ENCODE measurements at regions not wholly inside any gene's neighbourhood (a gene's known extent, or its start where the extent isn't known, plus 50 kb on each side); places are given as distances from the start of the nearest gene placed in this dataset.

GRCh38 chr4:112852601-112853000 lies 196.9 kb upstream of the ANK2 start:
- FAIRE-seq, result no peak

GRCh38 chr4:112853662-112854256 lies 195.7 kb upstream of the ANK2 start:
- FAIRE-seq, result peak; percentile 73

- FAIRE-seq, result no peak
These were observed 195.0 kb upstream of the ANK2 start for GRCh38 chr4:112854420-112854819.

GRCh38 chr4:112855058-112855457 lies 194.4 kb upstream of the ANK2 start:
- FAIRE-seq, result no peak

GRCh38 chr4:112857461-112857860 lies 192.0 kb upstream of the ANK2 start:
- no peak for FAIRE-seq

GRCh38 chr4:112858751-112859150 lies 190.7 kb upstream of the ANK2 start:
- no peak for FAIRE-seq

- FAIRE-seq, result no peak
These were observed 189.8 kb upstream of the ANK2 start for GRCh38 chr4:112859456-112860184.

GRCh38 chr4:112860830-112861690 lies 188.4 kb upstream of the ANK2 start:
- no peak for FAIRE-seq

- FAIRE-seq, result no peak
These were observed 187.5 kb upstream of the ANK2 start for GRCh38 chr4:112861691-112862674.

- no peak for FAIRE-seq
These were observed 184.0 kb upstream of the ANK2 start for GRCh38 chr4:112865443-112865842.

GRCh38 chr4:112876316-112876715 lies 173.1 kb upstream of the ANK2 start:
- no peak for FAIRE-seq

- FAIRE-seq, result no peak
These were observed 167.6 kb upstream of the ANK2 start for GRCh38 chr4:112881842-112882241.

- no peak for FAIRE-seq
These were observed 167.2 kb upstream of the ANK2 start for GRCh38 chr4:112882286-112882685.

- FAIRE-seq, result no peak
These were observed 165.0 kb upstream of the ANK2 start for GRCh38 chr4:112884406-112884805.

GRCh38 chr4:112885897-112886296 lies 163.6 kb upstream of the ANK2 start:
- FAIRE-seq, result no peak

- no peak for FAIRE-seq
These were observed 160.8 kb upstream of the ANK2 start for GRCh38 chr4:112888622-112889021.

GRCh38 chr4:112889199-112889598 lies 160.3 kb upstream of the ANK2 start:
- no peak for FAIRE-seq

- FAIRE-seq, result no peak
These were observed 159.6 kb upstream of the ANK2 start for GRCh38 chr4:112889619-112890527.

- no peak for FAIRE-seq
These were observed 155.0 kb upstream of the ANK2 start for GRCh38 chr4:112894480-112894879.

- FAIRE-seq, result no peak
These were observed 154.5 kb upstream of the ANK2 start for GRCh38 chr4:112894951-112895350.

- no peak for FAIRE-seq
These were observed 153.4 kb upstream of the ANK2 start for GRCh38 chr4:112895811-112896608.
